ENCODE measurements at regions not wholly inside any gene's neighbourhood (a gene's known extent, or its start where the extent isn't known, plus 50 kb on each side); places are given as distances from the start of the nearest gene placed in this dataset.

- TF ChIP-seq EZH2phosphoT487 (IDR thresholded peaks at IDR 0.05; ENCODE audit: borderline replicate concordance, low read depth, low read length): no peak
- TF ChIP-seq, protein P1, sequence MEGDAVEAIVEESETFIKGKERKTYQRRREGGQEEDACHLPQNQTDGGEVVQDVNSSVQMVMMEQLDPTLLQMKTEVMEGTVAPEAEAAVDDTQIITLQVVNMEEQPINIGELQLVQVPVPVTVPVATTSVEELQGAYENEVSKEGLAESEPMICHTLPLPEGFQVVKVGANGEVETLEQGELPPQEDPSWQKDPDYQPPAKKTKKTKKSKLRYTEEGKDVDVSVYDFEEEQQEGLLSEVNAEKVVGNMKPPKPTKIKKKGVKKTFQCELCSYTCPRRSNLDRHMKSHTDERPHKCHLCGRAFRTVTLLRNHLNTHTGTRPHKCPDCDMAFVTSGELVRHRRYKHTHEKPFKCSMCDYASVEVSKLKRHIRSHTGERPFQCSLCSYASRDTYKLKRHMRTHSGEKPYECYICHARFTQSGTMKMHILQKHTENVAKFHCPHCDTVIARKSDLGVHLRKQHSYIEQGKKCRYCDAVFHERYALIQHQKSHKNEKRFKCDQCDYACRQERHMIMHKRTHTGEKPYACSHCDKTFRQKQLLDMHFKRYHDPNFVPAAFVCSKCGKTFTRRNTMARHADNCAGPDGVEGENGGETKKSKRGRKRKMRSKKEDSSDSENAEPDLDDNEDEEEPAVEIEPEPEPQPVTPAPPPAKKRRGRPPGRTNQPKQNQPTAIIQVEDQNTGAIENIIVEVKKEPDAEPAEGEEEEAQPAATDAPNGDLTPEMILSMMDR (conservative IDR thresholded peaks at IDR 0.05; ENCODE audit: low read length): no peak
- intact Hi-C loops (cut with micrococcal nuclease; ENCODE audit: unreplicated experiment): no loop called here
- ChIA-PET POLR2A (no interaction called here), CTCF (ENCODE audit: unreplicated experiment) (no interaction called here)
- DNase-seq (ENCODE audit: low spot score): no peak
- H3K36me3 ChIP-seq (ENCODE audit: insufficient read depth, low read length): no peaks in the 10 kb centered on the region
- H3K4me1 ChIP-seq (ENCODE audit: insufficient read depth, low read length, poor library complexity, severe bottlenecking): no peaks in the 10 kb centered on the region
- no peak overlapping the region for H2AFZ ChIP-seq (ENCODE audit: low read length)
- no peaks in the 10 kb centered on the region for H4K20me1 ChIP-seq (ENCODE audit: insufficient read depth, low read length)
- no peak overlapping the region for H3K4me3 ChIP-seq (ENCODE audit: low read depth, low read length, poor library complexity, severe bottlenecking)
- H3K27ac ChIP-seq (ENCODE audit: low read depth, low read length, poor library complexity, severe bottlenecking): no peak overlapping the region
- H3K79me2 ChIP-seq (ENCODE audit: insufficient read depth, low read depth, low read length): no peaks in the 10 kb centered on the region
- BruUV-seq (replicated peaks): no TSS peak
- no peak overlapping the region for H3K4me2 ChIP-seq (ENCODE audit: low read length)
- H3K9me3 ChIP-seq (ENCODE audit: low read length): no peaks in the 10 kb centered on the region
- no peaks in the 10 kb centered on the region for H3K9me2 ChIP-seq (ENCODE audit: insufficient read depth, low read length)
Observed at GRCh38 chr18:41695441-41695840, 259.6 kb upstream of the PIK3C3 start.

DNA sequence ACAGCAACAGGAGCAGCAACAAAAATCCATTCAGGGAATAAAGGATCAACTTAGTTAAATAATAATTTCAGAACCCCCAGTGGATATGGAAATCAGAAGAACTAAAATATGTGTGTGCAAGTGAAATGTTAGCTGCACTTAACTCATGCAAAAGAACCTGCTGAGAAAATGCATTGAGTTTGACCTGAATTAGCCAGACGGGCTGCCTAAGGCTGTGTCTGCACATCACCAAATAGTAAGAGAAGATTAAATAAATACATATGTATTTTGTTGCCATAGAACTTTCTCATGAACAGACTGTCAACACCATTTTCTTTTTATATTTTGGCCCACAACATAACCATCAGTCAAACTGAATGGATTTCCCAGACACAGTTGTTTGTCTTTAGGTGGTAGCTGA lies 262.0 kb upstream of the PIK3C3 start:
- H3K4me3 ChIP-seq (ENCODE audit: low read depth, low read length, poor library complexity, severe bottlenecking): no peak overlapping the region
- DNase-seq (ENCODE audit: low spot score): no peak
- H3K27ac ChIP-seq (ENCODE audit: low read depth, low read length, poor library complexity, severe bottlenecking): no peak overlapping the region
- no peak overlapping the region for H2AFZ ChIP-seq (ENCODE audit: low read length)
- H3K4me2 ChIP-seq (ENCODE audit: low read length): no peak overlapping the region
- no peaks in the 10 kb centered on the region for H3K79me2 ChIP-seq (ENCODE audit: insufficient read depth, low read depth, low read length)
- H4K20me1 ChIP-seq (ENCODE audit: insufficient read depth, low read length): no peaks in the 10 kb centered on the region
- BruUV-seq (replicated peaks): no TSS peak
- no peaks in the 10 kb centered on the region for H3K4me1 ChIP-seq (ENCODE audit: insufficient read depth, low read length, poor library complexity, severe bottlenecking)
- ChIA-PET POLR2A (no interaction called here), CTCF (ENCODE audit: unreplicated experiment) (no interaction called here)
- TF ChIP-seq EZH2phosphoT487 (IDR thresholded peaks at IDR 0.05; ENCODE audit: borderline replicate concordance, low read depth, low read length): no peak
- TF ChIP-seq, protein P1 (conservative IDR thresholded peaks at IDR 0.05; ENCODE audit: low read length): no peak
- intact Hi-C loops (cut with micrococcal nuclease; ENCODE audit: unreplicated experiment): no loop called here
- no peaks in the 10 kb centered on the region for H3K9me3 ChIP-seq (ENCODE audit: low read length)
- no peaks in the 10 kb centered on the region for H3K9me2 ChIP-seq (ENCODE audit: insufficient read depth, low read length)
- H3K36me3 ChIP-seq (ENCODE audit: insufficient read depth, low read length): no peaks in the 10 kb centered on the region

DNA sequence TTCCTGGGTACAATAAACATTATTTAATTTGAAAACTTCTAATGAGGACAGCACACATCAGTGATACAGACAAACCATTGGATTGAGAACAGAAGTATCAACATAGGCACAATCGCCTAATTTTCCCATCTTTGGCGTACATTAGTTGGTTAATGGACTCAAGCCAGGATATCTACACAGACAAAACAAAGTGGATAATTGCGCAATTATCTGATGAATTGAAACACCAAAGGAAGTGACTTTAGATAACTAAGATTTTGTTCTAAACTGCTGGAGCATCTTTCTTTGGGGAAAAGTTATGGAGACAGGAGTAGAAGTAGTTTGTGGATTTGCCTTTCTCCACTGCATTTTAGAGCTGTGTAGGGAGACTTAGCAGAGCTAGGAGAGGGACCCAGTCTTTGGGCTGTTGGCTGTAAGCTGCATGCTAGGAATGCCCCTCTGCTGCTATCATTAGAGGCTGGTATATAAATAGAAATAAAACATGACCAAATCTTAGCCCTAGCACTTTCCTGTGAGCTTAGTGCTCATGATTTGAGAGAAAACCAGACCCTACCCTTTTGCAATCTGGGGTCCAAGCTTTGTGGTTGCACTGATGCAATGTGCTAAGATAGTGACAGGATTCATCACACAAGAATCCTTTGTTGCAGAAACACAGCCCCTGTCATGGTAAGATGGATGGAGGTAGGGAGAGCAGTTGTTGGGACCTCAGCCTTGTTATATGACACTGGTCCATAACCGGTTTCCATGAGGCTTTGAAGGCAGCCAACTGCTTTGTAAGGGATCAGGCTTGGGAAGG lies 264.5 kb upstream of the PIK3C3 start:
- BruUV-seq (replicated peaks): no TSS peak
- H4K20me1 ChIP-seq (ENCODE audit: insufficient read depth, low read length): no peaks in the 10 kb centered on the region
- TF ChIP-seq, protein P1 (conservative IDR thresholded peaks at IDR 0.05; ENCODE audit: low read length): no peak
- no peak for TF ChIP-seq EZH2phosphoT487 (IDR thresholded peaks at IDR 0.05; ENCODE audit: borderline replicate concordance, low read depth, low read length)
- no peak overlapping the region for H3K27ac ChIP-seq (ENCODE audit: low read depth, low read length, poor library complexity, severe bottlenecking)
- H3K4me2 ChIP-seq (ENCODE audit: low read length): no peak overlapping the region
- H3K4me1 ChIP-seq (ENCODE audit: insufficient read depth, low read length, poor library complexity, severe bottlenecking): no peaks in the 10 kb centered on the region
- ChIA-PET CTCF (ENCODE audit: unreplicated experiment) (no interaction called here), POLR2A (interaction anchor here (1.1 kb wide), 1 partner anchor 15 kb away, joined by 3 read pairs; no protein-coding TSS in a partner anchor)
- H3K79me2 ChIP-seq (ENCODE audit: insufficient read depth, low read depth, low read length): no peaks in the 10 kb centered on the region
- no peak overlapping the region for H2AFZ ChIP-seq (ENCODE audit: low read length)
- intact Hi-C loops (cut with micrococcal nuclease; ENCODE audit: unreplicated experiment): no loop called here
- no peaks in the 10 kb centered on the region for H3K36me3 ChIP-seq (ENCODE audit: insufficient read depth, low read length)
- H3K9me2 ChIP-seq (ENCODE audit: insufficient read depth, low read length): no peaks in the 10 kb centered on the region
- no peaks in the 10 kb centered on the region for H3K9me3 ChIP-seq (ENCODE audit: low read length)
- no peak for DNase-seq (ENCODE audit: low spot score)
- H3K4me3 ChIP-seq (ENCODE audit: low read depth, low read length, poor library complexity, severe bottlenecking): no peak overlapping the region
